Activated effector memory CD4-positive, alpha-beta T cell treated with anti-CD3 and anti-CD28 coated beads, Interleukin-2, amount 50 U/mL, for 16 hours (primary cell): ENCODE measurements at regions not wholly inside any gene's neighbourhood (a gene's known extent, or its start where the extent isn't known, plus 50 kb on each side); places are given as distances from the start of the nearest gene placed in this dataset.
"Not testable (repeated sequence)": the region's sequence is repeated elsewhere in the genome, so short reads cannot be mapped to it uniquely, and the experiment has no call there.

Experiments used
- DNase-seq: peaks from one replicate; pipeline ENCODE4 v3.0.0-alpha.2; 2020

- no peak for DNase-seq
Observed at GRCh38 chr3:128549283-128550112, 56.5 kb upstream of the GATA2 start.

- no peak for DNase-seq
Observed at GRCh38 chr3:128548426-128549282, 55.7 kb upstream of the GATA2 start.

- no peak for DNase-seq
Observed at GRCh38 chr3:128548021-128548420, 55.0 kb upstream of the GATA2 start.

- no peak for DNase-seq
Observed at GRCh38 chr3:128547368-128547987, 54.5 kb upstream of the GATA2 start.

GRCh38 chr3:128546646-128547045 is 53.6 kb upstream of the GATA2 start:
- no peak for DNase-seq

- DNase-seq: no peak
Observed at GRCh38 chr3:128545120-128545752, 52.2 kb upstream of the GATA2 start.

GRCh38 chr3:128544190-128544589 is 51.2 kb upstream of the GATA2 start:
- no peak for DNase-seq

GRCh38 chr3:128543570-128544174 is 50.7 kb upstream of the GATA2 start:
- not testable (repeated sequence) for DNase-seq
